HG03442 (cell line): ENCODE measurements at regions not wholly inside any gene's neighbourhood (a gene's known extent, or its start where the extent isn't known, plus 50 kb on each side); places are given as distances from the start of the nearest gene placed in this dataset.

Source experiments
- ATAC-seq: cut with Tn5 transposase; IDR thresholded peaks from one replicate; pipeline ENCODE4 v1.9.1; 2021; ENCODE audit warnings: mild to moderate bottlenecking, moderate library complexity; ENCODE audit not compliant: unreplicated experiment

DNA sequence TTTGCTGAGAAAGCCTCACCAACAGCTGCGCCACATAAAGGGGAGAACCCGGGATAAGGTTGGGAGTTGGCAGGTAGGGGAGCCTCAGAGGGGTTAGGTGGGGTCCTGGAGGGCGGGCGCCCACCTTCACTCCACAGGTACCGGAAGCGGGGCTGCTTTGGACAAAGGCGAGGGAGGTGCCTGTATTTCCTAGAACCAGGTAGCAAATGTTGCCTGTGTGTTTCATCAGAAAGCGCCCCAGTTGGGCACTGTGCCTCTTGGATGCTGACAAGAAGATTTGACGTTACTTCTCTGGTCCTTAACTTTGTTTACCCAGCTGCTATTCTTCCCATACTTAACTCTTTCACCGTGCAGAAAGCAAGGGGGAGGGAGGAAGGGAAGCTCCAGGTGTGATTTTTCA lies 278.9 kb downstream of the ZNF536 start:
- no peak for ATAC-seq

DNA sequence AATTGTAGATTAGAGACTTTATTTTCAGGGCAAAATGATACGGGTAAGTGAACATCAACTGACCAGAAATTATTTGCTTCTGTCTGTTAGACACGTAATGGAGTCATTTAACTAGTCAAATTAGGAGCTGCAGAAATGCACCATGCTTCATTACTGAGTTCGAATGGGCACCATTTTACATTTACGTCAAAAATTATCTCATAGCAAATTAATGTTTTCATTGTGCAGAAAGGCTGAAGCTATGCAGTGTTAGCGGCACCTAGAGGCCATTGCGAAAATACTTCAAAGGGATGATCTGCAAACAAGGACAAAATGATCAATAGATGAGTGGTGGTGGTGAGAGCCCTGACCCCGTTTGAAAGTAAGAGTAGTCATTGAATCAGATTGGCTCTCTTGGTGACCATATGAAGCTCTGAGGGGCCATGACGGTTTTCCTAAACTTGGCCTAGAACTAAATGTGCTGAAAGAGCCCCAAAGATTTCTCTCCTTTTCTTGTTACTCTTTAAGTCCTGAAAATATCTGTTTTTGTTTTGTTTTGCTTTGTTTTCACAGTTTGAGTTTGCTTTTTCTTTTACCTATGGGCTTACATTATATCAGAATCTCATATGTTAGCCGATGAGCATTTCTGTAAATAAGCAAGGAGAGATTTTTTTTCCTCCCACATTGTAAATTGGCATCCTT lies 277.9 kb downstream of the ZNF536 start:
- no peak for ATAC-seq

DNA sequence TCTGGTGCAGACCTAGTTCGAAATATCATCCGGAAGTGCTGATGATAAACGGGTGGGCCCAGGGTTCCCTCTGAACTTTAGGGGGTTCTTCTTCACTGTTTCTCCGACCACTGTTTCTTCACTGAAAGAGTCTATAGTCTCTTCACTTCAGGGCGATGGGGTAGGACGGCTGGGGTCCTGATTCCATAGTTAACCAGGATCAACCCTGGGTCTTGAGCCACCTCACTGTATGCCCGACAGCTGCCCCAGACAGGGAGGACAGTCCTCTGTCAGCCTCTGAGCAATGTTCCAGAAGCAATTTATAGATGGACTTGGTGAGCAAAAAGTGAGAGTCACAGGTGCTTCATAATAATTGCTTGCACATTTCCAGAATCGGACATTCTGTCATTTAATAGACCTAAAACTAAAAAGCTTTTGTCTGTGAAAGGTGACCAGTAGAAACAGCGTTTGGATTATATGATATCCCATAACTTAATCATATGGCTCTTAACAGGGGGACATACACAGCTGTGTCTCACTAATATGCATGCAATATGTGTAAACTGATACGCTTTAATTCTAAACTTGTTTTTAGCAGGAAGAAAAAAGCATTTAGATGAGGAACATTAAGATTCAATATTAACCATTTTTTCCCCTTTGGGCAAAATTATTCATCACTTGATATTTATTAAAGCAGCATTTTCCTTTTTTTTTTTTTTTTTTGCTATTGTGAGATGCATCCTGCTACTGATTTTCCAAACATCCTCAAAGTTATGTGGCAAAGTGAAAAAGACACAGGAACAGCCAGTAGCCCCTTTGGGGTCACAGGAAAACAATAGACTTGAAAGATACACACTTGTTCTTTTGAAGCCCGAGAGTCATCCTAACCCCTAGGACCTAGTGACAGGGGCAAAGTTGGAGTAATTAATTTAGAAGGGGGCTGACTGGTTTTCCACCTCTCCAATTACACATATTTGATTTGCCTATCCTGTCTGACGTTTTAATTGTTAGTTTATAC lies 277.0 kb downstream of the ZNF536 start:
- no peak for ATAC-seq

DNA sequence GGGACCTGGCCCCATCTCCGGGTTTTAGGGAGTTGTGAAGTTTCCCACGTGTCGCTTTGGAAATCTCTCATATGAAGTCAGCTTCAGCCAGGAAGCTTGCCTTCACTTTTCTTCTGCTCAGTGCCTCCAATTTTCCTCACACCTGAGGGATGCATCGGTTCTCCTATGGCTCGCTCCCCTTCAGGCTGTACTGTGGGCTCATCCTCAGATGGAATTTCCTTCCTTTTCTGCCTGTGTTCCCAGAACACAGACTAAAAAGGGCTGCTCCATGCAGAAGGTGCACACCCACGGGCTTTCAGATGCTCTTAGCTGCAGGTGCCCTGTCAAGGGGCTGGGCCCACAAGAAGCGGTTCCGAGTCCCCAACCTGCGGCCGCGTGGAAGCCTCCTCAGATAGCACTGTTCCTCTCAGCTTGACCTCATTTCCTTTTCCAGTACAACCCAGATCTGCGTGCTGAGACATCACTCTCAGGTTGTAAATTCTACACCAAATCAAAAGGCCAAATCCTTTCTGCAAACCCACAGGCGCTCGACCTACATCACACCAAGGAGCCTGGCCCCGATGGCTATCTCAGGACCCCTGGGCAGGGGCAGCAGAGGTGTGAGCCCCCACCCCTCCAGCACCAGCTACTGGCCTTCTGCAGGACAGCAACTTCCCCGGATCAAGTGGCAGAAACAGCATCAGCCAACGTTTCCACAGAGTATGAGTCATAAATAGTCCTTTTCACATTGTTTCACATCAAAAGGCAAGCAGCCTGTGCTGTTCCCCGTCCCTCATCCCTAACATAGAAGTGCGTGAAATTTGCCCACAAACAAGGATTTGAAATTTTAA lies 275.9 kb downstream of the ZNF536 start:
- no peak for ATAC-seq

DNA sequence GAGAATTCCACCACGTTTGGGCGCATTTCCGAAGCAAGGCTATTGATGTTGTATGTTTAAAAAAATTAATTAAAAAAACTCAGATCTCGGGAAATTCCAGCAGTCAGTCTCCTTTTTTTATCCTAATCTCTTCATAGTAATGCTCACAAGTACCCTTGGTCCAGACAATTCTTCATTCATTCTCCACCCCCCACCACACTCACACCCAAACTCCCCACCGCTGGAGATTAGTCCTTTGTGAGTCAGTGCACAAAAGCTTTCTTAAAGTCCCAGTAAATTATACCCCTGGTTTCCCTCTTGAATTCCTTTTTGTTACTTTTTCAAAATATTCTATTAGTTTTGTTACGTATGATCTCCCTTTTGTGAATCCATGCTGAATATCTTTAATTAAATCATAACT lies 274.6 kb downstream of the ZNF536 start:
- no peak for ATAC-seq

DNA sequence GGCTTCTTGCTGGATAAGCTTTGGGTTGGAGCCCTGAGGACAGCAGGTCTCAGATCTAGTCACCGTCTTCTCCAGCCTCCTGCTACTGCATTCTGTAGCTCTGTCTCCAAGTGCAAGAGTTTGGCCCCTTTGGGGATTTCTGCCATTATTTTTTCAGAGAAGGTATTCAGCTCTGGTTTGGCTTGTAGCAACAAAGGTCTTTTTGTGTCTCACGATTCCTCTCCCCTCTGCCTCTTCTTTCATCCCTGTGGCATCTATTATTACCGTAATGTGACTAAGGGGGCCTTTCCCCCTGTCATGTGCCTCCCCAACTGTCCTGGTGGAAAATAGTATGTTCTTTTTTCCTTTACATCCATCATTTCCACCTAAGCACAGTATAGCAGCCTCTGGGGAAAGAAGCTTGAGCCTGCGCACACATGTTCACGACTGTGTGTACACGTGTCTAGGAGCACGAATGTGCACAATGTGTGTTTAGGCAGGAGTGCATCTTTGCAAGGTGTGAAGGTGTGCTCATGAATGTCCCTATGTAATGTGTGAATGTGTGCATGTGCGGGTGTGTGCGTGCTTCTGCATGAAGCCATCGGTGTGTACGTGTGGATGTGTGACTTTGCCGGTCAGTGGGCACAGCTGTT lies 273.9 kb downstream of the ZNF536 start:
- no peak for ATAC-seq

DNA sequence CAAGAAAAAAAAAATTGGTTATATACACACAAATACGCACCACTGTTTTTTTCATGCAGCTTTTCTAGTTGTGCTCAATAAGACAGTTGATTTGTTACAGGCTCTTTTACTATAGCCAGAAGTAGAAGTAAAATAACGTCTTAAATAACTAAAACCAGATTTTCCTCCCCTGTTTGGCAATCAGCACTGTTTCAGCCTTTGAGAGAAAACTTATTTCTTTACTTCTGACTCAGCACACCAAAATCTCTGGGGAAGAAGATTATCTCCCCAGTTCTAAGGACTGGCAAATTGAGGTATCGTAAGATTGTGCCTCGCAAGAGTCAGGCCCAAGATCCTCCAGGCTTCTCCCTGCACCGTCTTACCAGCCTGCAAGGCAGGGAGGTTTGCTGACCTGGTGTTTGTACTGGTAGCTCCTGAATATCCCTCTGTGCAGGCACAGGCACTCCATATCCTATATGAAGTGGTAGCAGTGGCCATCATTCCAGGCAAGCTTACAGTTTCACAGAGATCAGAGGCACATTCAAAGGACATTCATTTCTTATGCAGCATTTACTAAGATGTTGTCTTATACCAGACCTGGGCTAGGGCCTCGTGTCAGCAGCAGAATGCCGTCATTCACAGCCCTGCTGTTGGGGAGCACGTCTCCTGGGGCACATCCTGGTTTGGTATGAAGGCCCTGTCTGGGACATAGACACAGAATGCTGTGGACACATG lies 268.2 kb downstream of the ZNF536 start:
- ATAC-seq = no peak

DNA sequence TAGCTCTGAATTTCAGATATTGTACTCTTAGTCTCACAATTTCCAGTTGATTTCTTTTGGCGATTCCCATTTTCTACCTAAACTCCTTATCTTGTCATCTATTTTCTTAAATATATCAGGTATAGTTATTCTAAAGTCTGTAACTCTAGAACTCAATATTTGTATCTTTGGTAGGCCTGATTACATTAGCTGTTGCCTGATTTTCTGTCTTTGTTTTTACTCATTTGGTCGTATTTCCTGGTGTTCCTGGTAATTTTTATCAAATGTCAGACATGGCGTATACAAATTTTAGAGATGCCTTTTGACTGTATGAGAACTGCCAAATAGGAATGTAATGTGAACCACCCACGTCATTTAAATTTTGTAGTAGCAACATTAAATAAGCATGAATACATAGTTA lies 266.7 kb downstream of the ZNF536 start:
- ATAC-seq = no peak

DNA sequence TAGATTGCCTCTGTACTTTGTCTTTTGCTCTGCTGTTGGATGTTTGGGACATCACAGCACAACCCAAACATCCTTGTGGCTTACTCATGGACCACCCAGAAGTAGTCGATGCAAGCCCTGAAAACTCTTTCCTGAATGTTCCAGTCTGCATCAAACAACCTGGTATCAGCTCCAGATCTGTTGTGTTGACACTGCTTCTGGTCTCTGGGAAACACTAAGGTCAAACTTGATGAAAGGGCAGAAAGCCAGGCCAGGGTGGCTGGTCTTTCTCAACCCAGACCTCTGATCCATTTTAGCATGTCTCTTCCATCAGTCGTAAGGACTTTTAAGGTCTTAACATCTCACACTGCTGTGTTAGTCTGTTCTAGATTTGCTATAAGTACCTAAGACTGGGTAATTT lies 265.7 kb downstream of the ZNF536 start:
- no peak for ATAC-seq

DNA sequence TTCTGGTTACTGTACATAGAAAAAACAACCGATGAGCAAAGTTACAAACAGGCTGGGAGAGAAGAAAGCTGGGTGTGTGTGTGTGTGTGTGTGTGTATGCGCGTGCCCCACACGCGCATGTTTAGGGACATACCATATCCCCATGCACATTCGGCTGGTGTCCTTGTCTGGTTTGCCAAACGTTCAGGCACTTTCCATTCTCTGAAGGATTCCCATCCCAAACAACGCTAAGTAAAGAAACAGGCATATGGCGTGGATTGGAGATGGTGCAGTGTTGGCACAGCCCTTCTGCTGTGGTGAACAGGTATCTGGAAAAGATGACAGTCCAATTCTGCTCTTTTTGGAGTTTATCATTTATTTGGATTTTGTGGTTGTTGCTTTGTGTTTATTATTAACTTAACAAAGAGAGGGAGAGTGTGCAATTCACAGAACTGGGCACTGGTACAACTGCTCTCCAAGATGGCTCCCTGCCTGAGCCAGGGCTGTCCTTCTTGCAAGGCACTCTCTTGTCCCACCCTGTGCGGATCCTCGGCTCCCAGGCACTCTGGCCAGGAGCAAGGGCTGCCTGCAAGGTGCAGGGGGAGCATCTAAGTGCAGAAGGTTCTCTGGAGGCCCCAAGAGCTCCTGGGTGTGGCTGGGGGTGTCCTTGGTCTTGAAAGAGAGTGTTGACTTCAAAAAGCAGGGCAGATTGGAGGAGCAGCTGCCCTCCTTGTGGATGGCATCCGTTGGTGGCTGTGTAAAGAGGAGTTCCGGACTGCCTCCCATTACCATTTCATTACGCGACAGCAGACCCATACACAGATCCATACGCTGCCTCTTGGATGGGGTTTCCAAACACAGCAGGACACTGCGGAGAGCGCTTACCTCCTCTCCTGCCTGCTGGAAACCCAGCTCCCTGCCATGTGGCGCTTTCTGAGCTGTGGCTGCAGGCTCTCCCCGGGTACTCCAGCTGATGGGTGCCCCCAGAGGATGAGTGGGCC lies 263.1 kb downstream of the ZNF536 start:
- no peak for ATAC-seq

DNA sequence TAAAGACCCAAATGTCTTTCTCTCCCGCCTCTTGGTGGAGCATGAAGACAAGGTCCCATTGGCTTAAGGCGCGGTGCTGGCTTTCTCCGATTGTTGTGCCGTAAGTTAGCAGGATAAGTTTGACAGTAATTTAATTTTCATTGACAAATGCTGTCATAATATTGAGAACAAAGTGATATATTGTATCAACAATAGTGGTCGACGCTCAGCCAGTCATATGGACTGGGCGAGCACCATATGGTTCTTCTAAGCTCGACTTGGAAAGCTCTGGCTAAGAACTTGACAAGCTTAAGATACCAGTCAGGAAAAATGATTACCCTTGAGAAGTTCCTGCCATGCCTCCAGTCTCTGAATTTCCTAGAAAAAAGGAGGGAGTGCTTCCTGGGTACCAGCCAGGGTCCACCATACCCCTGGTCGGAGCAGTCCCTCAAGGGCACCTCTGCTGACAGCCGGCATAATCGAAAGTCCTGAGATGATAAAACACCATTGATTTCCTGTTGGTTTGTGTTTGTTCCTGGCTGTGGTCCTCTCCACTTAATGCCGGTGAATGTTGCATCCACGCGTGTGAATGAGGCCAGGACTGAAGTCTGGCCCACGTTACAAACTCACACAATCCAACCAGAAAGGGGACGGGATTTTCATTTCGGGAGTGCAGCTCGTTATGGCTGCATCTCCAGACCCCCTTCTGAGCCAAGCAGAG lies 262.1 kb downstream of the ZNF536 start:
- ATAC-seq = no peak

DNA sequence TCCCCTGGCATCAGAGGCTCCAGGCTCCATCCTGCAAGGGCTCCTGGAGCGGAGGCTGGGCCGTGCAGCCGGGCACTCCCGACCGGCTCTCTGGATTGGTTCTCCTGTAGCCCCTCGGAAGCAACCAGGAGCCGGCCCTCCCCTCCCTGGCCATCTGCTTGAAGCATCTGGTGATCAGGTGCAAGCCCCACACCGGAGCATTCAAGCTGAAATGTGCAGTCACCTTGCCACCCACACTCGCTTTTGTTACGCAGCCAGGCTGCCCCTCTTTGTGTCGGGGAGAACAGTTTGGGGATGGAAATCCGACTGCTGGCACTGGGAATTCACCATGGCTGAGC lies 258.8 kb downstream of the ZNF536 start:
- no peak for ATAC-seq

DNA sequence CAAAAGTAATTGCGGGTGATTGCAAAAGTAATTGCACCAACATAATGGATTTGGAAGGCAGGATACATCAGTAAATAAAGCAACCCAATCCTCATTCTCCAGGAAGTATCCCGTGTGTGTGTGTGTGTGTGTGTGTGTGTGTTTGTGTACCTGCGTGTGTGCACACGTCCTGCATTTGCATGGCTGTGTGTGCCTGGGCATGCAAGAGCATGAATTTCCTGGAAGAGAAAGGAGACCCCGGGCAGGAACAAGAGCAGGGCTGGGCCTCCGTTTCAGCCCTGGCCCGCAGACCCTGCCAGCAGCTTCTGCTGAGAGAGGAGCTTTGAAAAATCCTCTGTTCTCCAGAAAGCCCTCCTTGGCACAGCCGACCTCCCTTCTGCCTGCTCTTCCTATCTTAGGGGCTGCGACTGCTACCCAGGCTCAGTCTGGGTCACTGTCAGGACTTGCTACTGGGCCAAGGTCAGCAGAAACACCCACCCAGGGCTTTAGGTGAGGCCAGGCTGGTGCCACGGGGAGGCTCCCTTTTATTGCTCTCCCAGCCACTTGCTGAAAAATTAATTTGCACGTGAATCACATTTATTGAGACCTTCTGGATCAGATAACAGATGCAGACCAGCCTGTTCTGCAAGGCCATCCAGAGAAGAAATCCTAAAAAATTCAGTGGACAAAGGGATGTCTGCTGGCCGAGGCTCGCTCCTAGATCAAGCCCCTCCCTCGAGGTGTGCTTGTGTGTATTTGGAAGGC lies 258.3 kb downstream of the ZNF536 start:
- ATAC-seq = no peak

DNA sequence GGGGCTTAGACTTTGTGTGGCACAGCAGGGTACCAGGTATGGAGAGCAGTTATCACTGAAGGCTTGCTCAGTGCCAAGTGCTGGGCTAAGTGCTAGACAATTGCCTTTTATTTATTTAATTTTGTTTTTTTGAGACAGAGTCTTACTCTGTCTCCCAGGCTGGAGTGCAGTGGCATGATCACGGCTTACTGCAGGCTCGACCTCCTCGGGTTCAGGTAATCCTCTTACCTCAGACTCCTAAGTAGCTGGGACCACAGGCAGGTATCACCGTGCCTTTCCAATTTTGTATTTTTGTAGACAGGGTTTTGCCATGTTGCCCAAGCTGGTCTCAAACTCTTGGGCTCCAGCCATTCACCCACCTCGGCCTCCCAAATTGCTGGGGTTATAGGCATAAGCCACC lies 256.9 kb downstream of the ZNF536 start:
- no peak for ATAC-seq

DNA sequence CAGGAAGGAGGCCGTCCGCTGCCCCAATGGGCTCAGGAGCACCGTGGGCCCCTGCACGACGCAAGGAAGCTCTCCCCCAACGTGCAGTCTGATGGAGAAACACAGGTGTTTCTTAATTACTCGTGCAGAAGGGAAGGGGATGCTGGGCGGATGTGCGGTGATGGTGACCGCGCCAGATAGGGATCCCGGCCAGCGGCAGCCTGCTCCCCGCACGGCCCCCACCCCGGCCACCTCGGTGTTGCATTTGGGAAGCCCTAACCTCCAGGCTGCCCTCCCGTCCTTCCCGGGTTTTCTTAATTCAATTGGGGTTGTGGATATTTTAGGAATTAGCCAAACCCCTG lies 254.4 kb downstream of the ZNF536 start:
- no peak for ATAC-seq

DNA sequence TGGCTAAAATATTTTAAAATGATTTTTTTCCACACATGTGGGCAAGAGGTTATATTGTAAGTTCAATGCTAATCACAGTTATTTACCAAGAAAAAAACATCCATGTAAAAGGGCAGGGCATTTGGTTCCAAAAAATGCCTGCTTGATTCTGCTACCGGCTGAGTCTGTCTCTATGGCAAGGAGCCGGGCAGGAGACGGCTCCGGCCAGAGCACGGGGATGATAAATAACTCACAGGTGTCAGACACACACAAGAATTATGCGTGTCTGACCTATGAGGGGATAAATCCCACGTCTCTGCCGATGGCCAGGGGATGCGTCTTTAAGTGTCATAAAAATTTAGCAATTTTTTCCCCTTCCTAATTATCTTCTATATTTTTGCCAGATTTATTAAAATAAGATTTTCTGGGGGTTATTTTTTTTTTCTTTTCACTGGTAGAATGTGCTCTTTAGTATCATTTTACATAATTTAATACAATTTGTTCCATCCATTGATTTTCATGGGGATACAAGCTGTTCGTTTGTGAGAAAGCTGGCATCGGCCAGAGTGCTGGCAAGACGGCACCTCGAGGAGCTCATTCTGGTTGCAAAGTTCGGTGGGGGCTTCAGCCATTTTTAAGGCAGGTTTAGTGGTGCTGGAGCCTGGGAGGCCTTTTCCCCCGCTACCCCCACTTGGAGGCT lies 253.9 kb downstream of the ZNF536 start:
- no peak for ATAC-seq

DNA sequence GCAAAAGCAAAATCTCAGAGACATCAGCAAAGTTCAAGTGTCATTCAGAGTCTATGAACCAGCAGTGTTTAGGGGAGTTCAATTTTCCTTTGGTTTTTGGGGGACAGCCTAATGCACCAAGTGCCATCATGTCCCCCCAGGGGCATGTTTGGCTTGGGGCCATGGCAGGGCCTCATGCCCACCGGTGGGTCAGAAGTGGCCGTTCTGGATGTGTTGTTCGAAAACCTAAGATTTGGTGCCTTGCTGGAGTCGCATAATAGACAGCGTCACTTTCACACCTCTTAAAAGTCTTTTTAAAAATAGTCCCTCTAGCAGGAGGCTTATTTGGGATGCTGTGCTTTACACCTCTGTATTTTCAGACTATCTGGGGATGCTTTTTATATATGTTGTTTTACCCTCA lies 250.1 kb downstream of the ZNF536 start:
- ATAC-seq = no peak
